SU-DHL-6 (cell line): ENCODE measurements at regions not wholly inside any gene's neighbourhood (a gene's known extent, or its start where the extent isn't known, plus 50 kb on each side); places are given as distances from the start of the nearest gene placed in this dataset.

Experiments used
- CTCF ChIP-seq: fragments of 200-600 bp; sonication (generic); IDR thresholded peaks from one replicate; pipeline ENCODE4 v1.5.1; 2017; ENCODE audit warnings: antibody characterized with exemption, mild to moderate bottlenecking, low read length, moderate library complexity; ENCODE audit not compliant: insufficient read depth, poor library complexity, severe bottlenecking
- EZH2phosphoT487 ChIP-seq: fragments of 200-600 bp; sonication (generic), shearing (Covaris generic); conservative IDR thresholded peaks from 2 replicates; pipeline ENCODE4 v1.6.1; 2018; ENCODE audit warnings: mild to moderate bottlenecking, antibody characterized with exemption, low read length, moderate library complexity, mixed read lengths

GRCh38 chr13:21898459-21898858 lies 227.6 kb downstream of the FGF9 start:
- no peak for TF ChIP-seq CTCF
- TF ChIP-seq EZH2phosphoT487, result no peak
